GM12878 (cell line): ENCODE measurements at regions not wholly inside any gene's neighbourhood (a gene's known extent, or its start where the extent isn't known, plus 50 kb on each side); places are given as distances from the start of the nearest gene placed in this dataset.

ENCODE experiments used
- ATAC-seq: fragments of 200-7000 bp; cut with Tn5 transposase; 3 replicates; pipeline ENCODE4 v1.9.1; 2020; ENCODE audit warnings: mild to moderate bottlenecking, moderate library complexity
- BruUV-seq: library from RNA; stranded (reverse); fragments of 400-500 nt; replicated peaks from 2 replicates; lab custom pipeline; 2021; lab: Mats Ljungman, UMichigan
- CTCF ChIA-PET: fragments of 300-600 bp; sonication (Branson Sonifier 250); formaldehyde crosslinking; extraction: SDS; loops from one replicate; lab custom pipeline; 2021; ENCODE audit warnings: inconsistent platforms; lab: Yijun Ruan, JAX
- POLR2A ChIA-PET: fragments of 350-600 bp; formaldehyde crosslinking; extraction: SDS; loops from one replicate; lab custom pipeline; 2021; ENCODE audit warnings: inconsistent platforms; lab: Charles Lee
- RAD21 ChIA-PET: fragments of 300-600 bp; sonication (Branson Sonifier 250); formaldehyde crosslinking; loops from one replicate; lab custom pipeline; 2023; ENCODE audit warnings: antibody characterized with exemption; ENCODE audit not compliant: unreplicated experiment; lab: Charles Lee
- SMC1A ChIA-PET: fragments of 300-600 bp; sonication (Branson Sonifier 250); formaldehyde crosslinking; loops from one replicate; lab custom pipeline; 2023; ENCODE audit not compliant: unreplicated experiment, uncharacterized antibody; lab: Charles Lee
- DNase-seq: peaks from one replicate; pipeline ENCODE4 v3.0.0-alpha.2; 2011; ENCODE audit warnings: low read depth, low spot score
- FAIRE-seq: peaks from 3 replicates; lab custom pipeline; 2011; peaks lifted over from hg19 to GRCh38; lab: Jason Lieb, UNC
- H2AFZ ChIP-seq: 2 replicates; pipeline ENCODE4 v1.6.0; 2011; ENCODE audit warnings: low read depth, low read length, control low read depth; ENCODE audit not compliant: control insufficient read depth
- H3K27ac ChIP-seq: 2 replicates; pipeline ENCODE4 v1.5.1; 2011; ENCODE audit warnings: control low read depth; ENCODE audit not compliant: control insufficient read depth, insufficient read depth
- H3K27me3 ChIP-seq, 2 experiments: replicated peaks in 1 of 2; 2 replicates each; pipeline versions ENCODE4 v1.6.0 to v1.6.1; 2011; ENCODE audit warnings: low read length in 1 of 2; ENCODE audit not compliant: control insufficient read depth in 2 of 2, insufficient read depth in 2 of 2
- H3K36me3 ChIP-seq, 2 experiments: 2 replicates each; pipeline ENCODE4 v1.5.1; 2011; ENCODE audit warnings: low read length in 1 of 2; ENCODE audit not compliant: control insufficient read depth in 2 of 2, insufficient read depth in 2 of 2
- H3K4me1 ChIP-seq: 2 replicates; pipeline ENCODE4 v1.6.1; 2011; ENCODE audit warnings: mild to moderate bottlenecking, low read length, moderate library complexity, mixed read lengths; ENCODE audit not compliant: control insufficient read depth, insufficient read depth
- H3K4me2 ChIP-seq: 2 replicates; pipeline ENCODE4 v1.6.0; 2011; ENCODE audit warnings: control low read depth; ENCODE audit not compliant: control insufficient read depth, insufficient read depth
- H3K4me3 ChIP-seq: fragments of 200-600 bp; sonication (generic); 2 replicates; pipeline ENCODE4 v1.5.1; 2016
- H3K79me2 ChIP-seq: 2 replicates; pipeline ENCODE4 v1.6.0; 2011; ENCODE audit warnings: low read length; ENCODE audit not compliant: control insufficient read depth, insufficient read depth
- H3K9ac ChIP-seq: 2 replicates; pipeline ENCODE4 v1.8.0; 2011; ENCODE audit warnings: low read length, control low read depth, mixed read lengths; ENCODE audit not compliant: control insufficient read depth, insufficient read depth
- H3K9me3 ChIP-seq: replicated peaks from 3 replicates; pipeline ENCODE4 v1.5.1; 2011; ENCODE audit warnings: mild to moderate bottlenecking, low read length; ENCODE audit not compliant: control insufficient read depth, insufficient read depth
- H4K20me1 ChIP-seq: 2 replicates; pipeline ENCODE4 v1.6.0; 2011; ENCODE audit not compliant: control insufficient read depth, insufficient read depth
- BCL3 ChIP-seq: IDR thresholded peaks from 2 replicates; pipeline ENCODE4 v1.6.1; 2011; ENCODE audit warnings: borderline replicate concordance, low read depth, mild to moderate bottlenecking, moderate library complexity, low read length; ENCODE audit not compliant: insufficient read depth, poor library complexity, severe bottlenecking
- CTCF ChIP-seq, 3 experiments: IDR thresholded peaks in 2 of 3; conservative IDR thresholded peaks in 1 of 3; 2 replicates each; pipeline ENCODE4 v1.5.1; 2011; ENCODE audit warnings: low read depth in 3 of 3, low read length in 3 of 3, mild to moderate bottlenecking in 3 of 3, control low read depth in 2 of 3, moderate library complexity in 2 of 3, inconsistent platforms in 1 of 3, mixed read lengths in 1 of 3; ENCODE audit not compliant: control insufficient read depth in 2 of 3, insufficient read depth in 1 of 3; ENCODE audit errors: extremely low read depth in 1 of 3
- EP300 ChIP-seq, 2 experiments: fragments of 150-350 bp in 1 of 2; IDR thresholded peaks; 2 replicates each; pipeline ENCODE4 v1.6.1; 2011 to 2012; ENCODE audit warnings: low read depth in 2 of 2, low read length in 2 of 2, borderline replicate concordance in 1 of 2, improper control_type of control experiment in 1 of 2, inconsistent platforms in 1 of 2; ENCODE audit not compliant: control insufficient read depth in 1 of 2
- MEF2B ChIP-seq: fragments of 450-650 bp; IDR thresholded peaks from 2 replicates; pipeline ENCODE4 v1.6.1; 2018; ENCODE audit warnings: mild to moderate bottlenecking, moderate library complexity; ENCODE audit not compliant: partially characterized antibody, poor library complexity, severe bottlenecking
- MLLT1 ChIP-seq: fragments of 450-650 bp; IDR thresholded peaks from 2 replicates; pipeline ENCODE4 v1.6.1; 2016; ENCODE audit warnings: mild to moderate bottlenecking
- SP1 ChIP-seq: IDR thresholded peaks from one replicate; pipeline ENCODE4 v1.6.1; 2011; ENCODE audit warnings: low read depth, low read length
- YBX1 ChIP-seq: fragments of 450-650 bp; IDR thresholded peaks from 2 replicates; pipeline ENCODE4 v1.6.1; 2016; ENCODE audit warnings: antibody characterized with exemption
- WGBS: methylation state at CpG from one replicate; pipeline ENCODE4 v1.1.6; 2016; ENCODE audit warnings: low lambda C conversion rate; ENCODE audit not compliant: insufficient replicate concordance, insufficient coverage; ENCODE audit errors: missing lambda C conversion rate; 5-methylcytosine and 5-hydroxymethylcytosine counted together
- in situ Hi-C: fragments of 300-500 bp; cut with MboI; formaldehyde crosslinking; loops from 9 replicates; pipeline ENCODE4 v1.14.3; 2018; ENCODE audit warnings: mixed read lengths
- intact Hi-C: fragments of 100-400 bp; cut with micrococcal nuclease; formaldehyde crosslinking; loops from one replicate; pipeline ENCODE4 v1.14.2; 2022; ENCODE audit not compliant: unreplicated experiment

GRCh38 chr9:7479300-7479699, 320.3 kb downstream of the DMAC1 start:
- POLR2A ChIA-PET: no interaction called here
- no peak overlapping the region for H3K27ac ChIP-seq
- no peak for FAIRE-seq
- H3K27me3 ChIP-seq: no peaks in the 10 kb centered on the region
- in situ Hi-C loops: no loop called here
- H3K4me2 ChIP-seq: no peak overlapping the region
- no peaks in the 10 kb centered on the region for H3K79me2 ChIP-seq
- no peak overlapping the region for H3K4me3 ChIP-seq
- intact Hi-C loops: no loop called here
- H4K20me1 ChIP-seq: no peaks in the 10 kb centered on the region
- no peaks in the 10 kb centered on the region for H3K4me1 ChIP-seq
- ATAC-seq: no peak
- no peak overlapping the region for H3K9ac ChIP-seq
- SMC1A ChIA-PET: no interaction called here
- RAD21 ChIA-PET: no interaction called here
- no TSS peak for BruUV-seq
- H2AFZ ChIP-seq: no peak overlapping the region
- no peaks in the 10 kb centered on the region for H3K36me3 ChIP-seq
- WGBS: 13% methylated on average over 4 of the region's 4 CpGs
- CTCF ChIA-PET: no interaction called here
- no peak for TF ChIP-seq MLLT1
- TF ChIP-seq SP1: no peak
- no peak for TF ChIP-seq EP300 (IDR thresholded peaks at IDR 0.05; ENCODE audit: borderline replicate concordance in 1 of 2, control insufficient read depth in 1 of 2, low read depth in 2 of 2, low read length in 2 of 2)
- TF ChIP-seq YBX1: no peak
- no peak for TF ChIP-seq BCL3
- TF ChIP-seq CTCF (IDR thresholded peaks at IDR 0.05 in 2 of 3, conservative IDR thresholded peaks at IDR 0.05 in 1 of 3; ENCODE audit: control insufficient read depth in 2 of 3, extremely low read depth in 1 of 3, insufficient read depth in 1 of 3, low read depth in 3 of 3, low read length in 3 of 3): no peak
- TF ChIP-seq MEF2B: no peak
- no peak for DNase-seq
- H3K9me3 ChIP-seq: no peaks in the 10 kb centered on the region
